ENCODE measurements at regions not wholly inside any gene's neighbourhood (a gene's known extent, or its start where the extent isn't known, plus 50 kb on each side); places are given as distances from the start of the nearest gene placed in this dataset.
"Not testable (repeated sequence)": the region's sequence is repeated elsewhere in the genome, so short reads cannot be mapped to it uniquely, and the experiment has no call there.

- TF ChIP-seq CTCF (IDR thresholded peaks at IDR 0.05; ENCODE audit: low read depth, low read length); EZH2phosphoT487 (IDR thresholded peaks at IDR 0.05; ENCODE audit: low read depth): not testable (repeated sequence)
Measured at GRCh38 chr18:11361862-11362261, 212.5 kb upstream of the PIEZO2 start.

All from OCI-LY3 (cell line).